HEK293 (cell line): ENCODE measurements at regions not wholly inside any gene's neighbourhood (a gene's known extent, or its start where the extent isn't known, plus 50 kb on each side); places are given as distances from the start of the nearest gene placed in this dataset.
"Not testable (repeated sequence)": the region's sequence is repeated elsewhere in the genome, so short reads cannot be mapped to it uniquely, and the experiment has no call there.

Experiments
- CTCF ChIA-PET: fragments of 350-600 bp; formaldehyde crosslinking; extraction: SDS; loops from one replicate; lab custom pipeline; 2021; ENCODE audit warnings: antibody characterized with exemption; lab: Yijun Ruan, JAX
- POLR2A ChIA-PET: fragments of 300-600 bp; formaldehyde crosslinking; extraction: SDS; loops from one replicate; lab custom pipeline; 2020; ENCODE audit warnings: antibody characterized with exemption, inconsistent platforms; lab: Yijun Ruan, JAX
- H3K27ac ChIP-seq: fragments of 200-500 bp; sonication (Bioruptor generic); 2 replicates; pipeline ENCODE4 v1.5.1; 2014; ENCODE audit warnings: low read depth, low read length, control low read depth, inconsistent platforms; ENCODE audit errors: extremely low read depth
- H3K36me3 ChIP-seq, 2 experiments: fragments of 200-500 bp in 1 of 2; sonication (Bioruptor generic) in 1 of 2; 1 replicate in 1 of 2; 2 replicates in 1 of 2; pipeline ENCODE4 v1.5.1; 2014 to 2017; ENCODE audit warnings: inconsistent platforms in 2 of 2, low read length in 2 of 2; ENCODE audit not compliant: control insufficient read depth in 2 of 2, insufficient read depth in 1 of 2
- H3K4me1 ChIP-seq: fragments of 200-500 bp; sonication (Bioruptor generic); 2 replicates; pipeline ENCODE4 v1.5.1; 2014; ENCODE audit warnings: mild to moderate bottlenecking, low read length, inconsistent platforms; ENCODE audit not compliant: control insufficient read depth, insufficient read depth
- H3K4me3 ChIP-seq: 2 replicates; pipeline ENCODE4 v1.5.1; 2011; ENCODE audit warnings: low read depth, mild to moderate bottlenecking, control low read depth, low read length, moderate library complexity
- H3K9me3 ChIP-seq: fragments of 200-500 bp; sonication (Bioruptor generic); 2 replicates; pipeline ENCODE4 v1.5.1; 2014; ENCODE audit warnings: low read depth, low read length, inconsistent platforms; ENCODE audit not compliant: control insufficient read depth, insufficient read depth
- BCL11A ChIP-seq: fragments of 450-650 bp; formaldehyde crosslinking; IDR thresholded peaks from 2 replicates; pipeline ENCODE4 v1.5.1; 2016; ENCODE audit warnings: low read depth, missing biosample characterization, missing genetic modification characterization
- GLIS2 ChIP-seq: fragments of 450-650 bp; formaldehyde crosslinking; IDR thresholded peaks from 2 replicates; pipeline ENCODE4 v1.5.1; 2016; ENCODE audit warnings: missing biosample characterization, missing genetic modification characterization
- SALL2 ChIP-seq: fragments of 450-650 bp; formaldehyde crosslinking; IDR thresholded peaks from 2 replicates; pipeline ENCODE4 v1.5.0; 2017; ENCODE audit warnings: missing biosample characterization, mild to moderate bottlenecking, missing genetic modification characterization, borderline replicate concordance
- ZFHX2 ChIP-seq: fragments of 450-650 bp; formaldehyde crosslinking; conservative IDR thresholded peaks from 2 replicates; pipeline ENCODE4 v1.5.1; 2016; ENCODE audit warnings: missing biosample characterization, missing genetic modification characterization
- ZNF121 ChIP-seq: fragments of 450-650 bp; formaldehyde crosslinking; IDR thresholded peaks from 2 replicates; pipeline ENCODE4 v1.5.1; 2016; ENCODE audit warnings: missing biosample characterization, missing genetic modification characterization
- ZNF19 ChIP-seq: fragments of 450-650 bp; formaldehyde crosslinking; IDR thresholded peaks from 2 replicates; pipeline ENCODE4; 2016; ENCODE audit warnings: missing biosample characterization, missing genetic modification characterization, low read depth
- ZNF239 ChIP-seq: fragments of 450-650 bp; formaldehyde crosslinking; IDR thresholded peaks from 2 replicates; pipeline ENCODE4 v1.5.1; 2016; ENCODE audit warnings: missing biosample characterization, missing genetic modification characterization
- ZNF266 ChIP-seq: fragments of 450-650 bp; formaldehyde crosslinking; IDR thresholded peaks from 2 replicates; pipeline ENCODE4 v1.5.1; 2016; ENCODE audit warnings: missing biosample characterization, missing genetic modification characterization, low read depth
- ZNF416 ChIP-seq: fragments of 450-650 bp; formaldehyde crosslinking; IDR thresholded peaks from 2 replicates; pipeline ENCODE4 v1.5.1; 2016; ENCODE audit warnings: missing biosample characterization, missing genetic modification characterization
- ZNF510 ChIP-seq: fragments of 450-650 bp; formaldehyde crosslinking; IDR thresholded peaks from 2 replicates; pipeline ENCODE4 v1.5.1; 2018; ENCODE audit warnings: mild to moderate bottlenecking, missing genetic modification characterization, missing biosample characterization; ENCODE audit not compliant: insufficient replicate concordance
- ZNF654 ChIP-seq: fragments of 450-650 bp; formaldehyde crosslinking; IDR thresholded peaks from 2 replicates; pipeline ENCODE4 v1.5.1; 2016; ENCODE audit warnings: low read depth, missing biosample characterization, missing genetic modification characterization
- TF ChIP-seq, protein P1 (sequence below): fragments of 450-650 bp; formaldehyde crosslinking; IDR thresholded peaks from 2 replicates; pipeline ENCODE4 v1.5.1; 2017; ENCODE audit warnings: missing biosample characterization, missing genetic modification characterization
- TF ChIP-seq, protein P2 (sequence below): fragments of 450-650 bp; formaldehyde crosslinking; IDR thresholded peaks from 2 replicates; pipeline ENCODE4 v1.5.1; 2016; ENCODE audit warnings: missing biosample characterization, missing genetic modification characterization
- TF ChIP-seq, protein P3 (sequence below): fragments of 450-650 bp; formaldehyde crosslinking; IDR thresholded peaks from 2 replicates; pipeline ENCODE4 v1.5.1; 2016; ENCODE audit warnings: missing biosample characterization, missing genetic modification characterization

DNA sequence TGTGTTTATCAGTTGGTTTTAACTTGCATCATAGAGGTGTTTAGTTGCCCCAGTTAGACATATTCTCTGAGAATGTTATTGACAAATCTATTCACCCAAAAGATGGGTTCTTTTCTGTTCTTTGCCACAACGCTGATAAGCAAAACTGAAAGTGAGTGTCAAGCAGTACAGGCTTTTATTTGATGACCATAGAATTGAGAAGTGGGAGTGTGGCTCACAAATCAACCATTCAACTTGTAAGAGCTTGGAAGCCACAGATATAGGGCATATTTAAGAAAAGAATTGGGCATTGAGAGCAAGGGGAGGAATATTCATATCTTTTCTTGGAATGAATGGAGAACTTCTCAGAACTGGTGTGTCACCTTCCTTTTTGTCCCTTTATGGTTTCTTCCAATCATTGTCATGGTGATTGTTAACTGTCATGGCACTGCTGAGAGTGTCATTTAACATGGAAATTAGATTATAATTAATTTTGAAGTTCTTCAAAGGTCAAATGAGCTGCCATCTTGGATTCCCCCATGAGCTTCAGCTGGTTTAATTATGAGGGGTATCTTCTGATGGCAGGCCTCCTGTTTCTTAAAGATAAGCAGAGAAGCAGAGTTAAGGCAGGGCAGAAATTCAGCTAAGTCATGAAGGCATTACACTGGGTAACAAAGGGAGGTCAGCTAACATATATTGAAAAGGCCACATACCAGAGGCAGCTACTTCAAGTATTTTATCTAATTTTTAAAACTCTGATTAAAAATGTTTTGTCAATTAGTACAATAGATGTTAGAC is 254.0 kb upstream of the HTR1E start (continued):
- TF ChIP-seq ZNF19 (tag by site-specific recombination) (no peak), ZNF510 (no peak), GLIS2 (tag by site-specific recombination) (no peak), ZNF266 (tag by site-specific recombination) (no peak)

DNA sequence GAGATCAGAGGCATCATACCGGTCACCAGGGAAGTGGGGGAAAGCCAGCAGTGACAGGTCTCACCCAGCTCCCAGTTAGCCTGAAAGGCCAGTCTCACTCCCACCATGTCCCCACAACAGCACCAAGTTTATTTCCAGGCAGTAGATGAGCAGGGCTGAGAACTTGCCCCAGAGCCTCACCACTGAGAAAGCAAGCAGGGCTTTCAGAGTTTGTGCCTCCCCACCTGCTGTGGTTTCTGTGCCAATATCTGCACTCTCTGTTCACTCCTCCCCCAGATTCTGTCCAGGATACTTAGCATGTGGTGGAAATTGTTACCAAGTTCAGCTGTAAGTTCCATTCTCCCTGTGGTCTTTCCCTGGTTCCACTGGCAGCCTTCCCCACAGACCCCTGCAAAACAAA is 255.0 kb upstream of the HTR1E start:
- Histone ChIP-seq H3K9me3 (no peaks in the 10 kb centered on the region), H3K4me1 (no peaks in the 10 kb centered on the region)
- POLR2A ChIA-PET: no interaction called here
- TF ChIP-seq ZNF416 (tag by site-specific recombination): no peak
- TF ChIP-seq, all 188 proteins: peak for 0
- Histone ChIP-seq H3K27ac (no peak overlapping the region), H3K4me3 (no peak overlapping the region), H3K36me3 (no peaks in the 10 kb centered on the region)
- CTCF ChIA-PET: no interaction called here

DNA sequence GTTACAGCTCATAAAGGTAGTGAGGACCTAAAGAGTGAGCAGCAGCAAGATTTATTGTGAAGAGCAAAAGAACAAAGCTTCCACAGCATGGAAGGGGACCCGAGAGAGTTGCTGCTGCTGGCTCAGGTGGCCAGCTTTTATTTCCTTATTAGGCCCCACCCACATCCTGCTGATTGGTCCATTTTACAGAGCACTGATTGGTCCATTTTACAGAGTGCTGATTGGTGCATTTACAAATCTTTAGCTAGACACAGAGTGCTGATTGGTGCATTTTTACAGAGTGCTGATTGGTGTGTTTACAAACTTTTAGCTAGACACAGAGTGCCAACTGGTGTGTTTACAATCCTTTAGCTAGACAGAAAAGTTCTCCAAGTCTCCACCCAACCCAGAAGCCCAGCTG is 256.2 kb upstream of the HTR1E start:
- CTCF ChIA-PET: interaction anchor here (0.6 kb wide), 1 partner anchor 23 kb away, joined by 6 read pairs; no protein-coding TSS in a partner anchor
- H3K4me3 ChIP-seq, POLR2A ChIA-PET, H3K36me3 ChIP-seq, H3K27ac ChIP-seq, H3K4me1 ChIP-seq, H3K9me3 ChIP-seq: not testable (repeated sequence)

DNA sequence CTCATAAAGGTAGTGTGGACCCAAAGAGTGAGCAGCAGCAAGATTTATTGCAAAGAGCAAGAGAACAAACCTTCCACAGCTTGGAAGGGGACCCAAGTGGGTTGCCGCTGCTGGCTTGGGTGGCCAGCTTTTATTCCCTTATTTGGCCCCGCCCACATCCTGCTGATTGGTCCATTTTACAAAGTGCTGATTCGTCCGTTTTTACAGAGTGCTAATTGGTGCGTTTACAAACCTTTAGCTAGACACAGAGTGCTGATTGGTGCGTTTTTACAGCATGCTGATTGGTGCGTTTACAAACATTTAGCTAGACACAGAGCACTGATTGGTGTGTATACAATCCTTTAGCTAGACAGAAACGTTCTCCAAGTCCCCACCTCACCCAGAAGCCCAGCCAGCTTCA is 265.2 kb upstream of the HTR1E start:
- POLR2A ChIA-PET: not testable (repeated sequence)
- CTCF ChIA-PET: interaction anchor here (0.6 to 0.9 kb wide), 2 partner anchors 13 to 371 kb away, joined by 3 to 4 read pairs; no protein-coding TSS in a partner anchor

DNA sequence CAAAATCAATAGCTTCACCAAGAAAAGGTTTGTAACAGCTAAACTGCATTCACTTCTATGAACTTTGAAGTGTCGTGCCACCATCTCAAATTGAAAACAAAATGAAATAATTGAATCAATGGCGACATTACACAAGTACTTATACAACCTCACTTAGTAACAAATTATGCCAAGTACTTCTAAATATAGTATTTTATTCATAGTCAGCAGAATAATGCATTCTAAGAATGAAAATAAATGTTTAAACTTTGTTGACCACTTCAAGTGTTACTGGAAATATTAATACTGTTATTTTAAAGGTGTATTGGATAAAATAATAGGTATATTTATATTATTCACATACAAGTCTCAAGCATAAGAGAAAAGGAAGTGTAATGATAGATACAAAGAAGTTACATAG is 280.1 kb upstream of the HTR1E start:
- ChIA-PET CTCF (no interaction called here), POLR2A (no interaction called here)
- Histone ChIP-seq H3K4me1 (no peaks in the 10 kb centered on the region), H3K27ac (no peak overlapping the region), H3K9me3 (no peaks in the 10 kb centered on the region), H3K4me3 (no peak overlapping the region), H3K36me3 (no peaks in the 10 kb centered on the region)
- TF ChIP-seq BCL11A (tag by site-specific recombination) (no peak), SALL2 (tag by site-specific recombination) (no peak), ZNF121 (tag by site-specific recombination) (no peak)
- TF ChIP-seq, protein P1, sequence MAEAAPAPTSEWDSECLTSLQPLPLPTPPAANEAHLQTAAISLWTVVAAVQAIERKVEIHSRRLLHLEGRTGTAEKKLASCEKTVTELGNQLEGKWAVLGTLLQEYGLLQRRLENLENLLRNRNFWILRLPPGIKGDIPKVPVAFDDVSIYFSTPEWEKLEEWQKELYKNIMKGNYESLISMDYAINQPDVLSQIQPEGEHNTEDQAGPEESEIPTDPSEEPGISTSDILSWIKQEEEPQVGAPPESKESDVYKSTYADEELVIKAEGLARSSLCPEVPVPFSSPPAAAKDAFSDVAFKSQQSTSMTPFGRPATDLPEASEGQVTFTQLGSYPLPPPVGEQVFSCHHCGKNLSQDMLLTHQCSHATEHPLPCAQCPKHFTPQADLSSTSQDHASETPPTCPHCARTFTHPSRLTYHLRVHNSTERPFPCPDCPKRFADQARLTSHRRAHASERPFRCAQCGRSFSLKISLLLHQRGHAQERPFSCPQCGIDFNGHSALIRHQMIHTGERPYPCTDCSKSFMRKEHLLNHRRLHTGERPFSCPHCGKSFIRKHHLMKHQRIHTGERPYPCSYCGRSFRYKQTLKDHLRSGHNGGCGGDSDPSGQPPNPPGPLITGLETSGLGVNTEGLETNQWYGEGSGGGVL (tag by site-specific recombination): no peak

More for the DNA sequence above, 265.2 kb upstream of the HTR1E start:
- H3K36me3 ChIP-seq, H3K27ac ChIP-seq, H3K9me3 ChIP-seq, H3K4me1 ChIP-seq, H3K4me3 ChIP-seq: not testable (repeated sequence)

DNA sequence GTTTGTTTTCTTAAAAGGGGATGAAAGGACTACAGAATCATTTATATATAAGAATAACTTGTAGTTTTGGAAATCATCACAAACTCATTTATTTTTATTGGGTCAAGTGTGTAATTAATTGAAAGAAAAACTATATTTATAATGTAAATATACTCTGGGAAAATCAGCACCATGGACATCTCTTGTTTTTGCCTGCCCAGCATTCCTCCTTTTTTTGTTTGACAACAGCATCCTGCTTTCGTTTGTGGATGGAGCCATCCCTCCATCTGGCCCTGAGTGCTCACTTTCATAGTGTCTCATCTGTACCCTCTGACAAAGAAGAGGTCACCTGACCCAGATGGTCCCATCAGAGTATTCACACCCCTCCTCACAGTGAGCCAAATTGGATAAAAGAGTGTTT is 308.2 kb upstream of the HTR1E start:
- H3K4me1 ChIP-seq: no peaks in the 10 kb centered on the region
- CTCF ChIA-PET: no interaction called here
- no peak for TF ChIP-seq ZNF239 (tag by site-specific recombination)
- TF ChIP-seq, protein P2, sequence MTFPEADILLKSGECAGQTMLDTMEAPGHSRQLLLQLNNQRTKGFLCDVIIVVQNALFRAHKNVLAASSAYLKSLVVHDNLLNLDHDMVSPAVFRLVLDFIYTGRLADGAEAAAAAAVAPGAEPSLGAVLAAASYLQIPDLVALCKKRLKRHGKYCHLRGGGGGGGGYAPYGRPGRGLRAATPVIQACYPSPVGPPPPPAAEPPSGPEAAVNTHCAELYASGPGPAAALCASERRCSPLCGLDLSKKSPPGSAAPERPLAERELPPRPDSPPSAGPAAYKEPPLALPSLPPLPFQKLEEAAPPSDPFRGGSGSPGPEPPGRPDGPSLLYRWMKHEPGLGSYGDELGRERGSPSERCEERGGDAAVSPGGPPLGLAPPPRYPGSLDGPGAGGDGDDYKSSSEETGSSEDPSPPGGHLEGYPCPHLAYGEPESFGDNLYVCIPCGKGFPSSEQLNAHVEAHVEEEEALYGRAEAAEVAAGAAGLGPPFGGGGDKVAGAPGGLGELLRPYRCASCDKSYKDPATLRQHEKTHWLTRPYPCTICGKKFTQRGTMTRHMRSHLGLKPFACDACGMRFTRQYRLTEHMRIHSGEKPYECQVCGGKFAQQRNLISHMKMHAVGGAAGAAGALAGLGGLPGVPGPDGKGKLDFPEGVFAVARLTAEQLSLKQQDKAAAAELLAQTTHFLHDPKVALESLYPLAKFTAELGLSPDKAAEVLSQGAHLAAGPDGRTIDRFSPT: no peak
- TF ChIP-seq ZFHX2 (tag by site-specific recombination): no peak
- no peak for TF ChIP-seq ZNF654 (tag by site-specific recombination)
- TF ChIP-seq, protein P3, sequence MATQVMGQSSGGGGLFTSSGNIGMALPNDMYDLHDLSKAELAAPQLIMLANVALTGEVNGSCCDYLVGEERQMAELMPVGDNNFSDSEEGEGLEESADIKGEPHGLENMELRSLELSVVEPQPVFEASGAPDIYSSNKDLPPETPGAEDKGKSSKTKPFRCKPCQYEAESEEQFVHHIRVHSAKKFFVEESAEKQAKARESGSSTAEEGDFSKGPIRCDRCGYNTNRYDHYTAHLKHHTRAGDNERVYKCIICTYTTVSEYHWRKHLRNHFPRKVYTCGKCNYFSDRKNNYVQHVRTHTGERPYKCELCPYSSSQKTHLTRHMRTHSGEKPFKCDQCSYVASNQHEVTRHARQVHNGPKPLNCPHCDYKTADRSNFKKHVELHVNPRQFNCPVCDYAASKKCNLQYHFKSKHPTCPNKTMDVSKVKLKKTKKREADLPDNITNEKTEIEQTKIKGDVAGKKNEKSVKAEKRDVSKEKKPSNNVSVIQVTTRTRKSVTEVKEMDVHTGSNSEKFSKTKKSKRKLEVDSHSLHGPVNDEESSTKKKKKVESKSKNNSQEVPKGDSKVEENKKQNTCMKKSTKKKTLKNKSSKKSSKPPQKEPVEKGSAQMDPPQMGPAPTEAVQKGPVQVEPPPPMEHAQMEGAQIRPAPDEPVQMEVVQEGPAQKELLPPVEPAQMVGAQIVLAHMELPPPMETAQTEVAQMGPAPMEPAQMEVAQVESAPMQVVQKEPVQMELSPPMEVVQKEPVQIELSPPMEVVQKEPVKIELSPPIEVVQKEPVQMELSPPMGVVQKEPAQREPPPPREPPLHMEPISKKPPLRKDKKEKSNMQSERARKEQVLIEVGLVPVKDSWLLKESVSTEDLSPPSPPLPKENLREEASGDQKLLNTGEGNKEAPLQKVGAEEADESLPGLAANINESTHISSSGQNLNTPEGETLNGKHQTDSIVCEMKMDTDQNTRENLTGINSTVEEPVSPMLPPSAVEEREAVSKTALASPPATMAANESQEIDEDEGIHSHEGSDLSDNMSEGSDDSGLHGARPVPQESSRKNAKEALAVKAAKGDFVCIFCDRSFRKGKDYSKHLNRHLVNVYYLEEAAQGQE (tag by site-specific recombination): peak; percentile 62; the same call in 1 of the 2 replicates

More for the DNA sequence above, 308.2 kb upstream of the HTR1E start:
- Histone ChIP-seq H3K4me3 (no peak overlapping the region), H3K9me3 (no peaks in the 10 kb centered on the region; the same call in 1 of the 2 replicates), H3K36me3 (no peaks in the 10 kb centered on the region), H3K27ac (no peak overlapping the region)
- POLR2A ChIA-PET: no interaction called here
